Endothelial cell of umbilical vein (primary cell): ENCODE measurements at regions not wholly inside any gene's neighbourhood (a gene's known extent, or its start where the extent isn't known, plus 50 kb on each side); places are given as distances from the start of the nearest gene placed in this dataset.
A peak's percentile ranks its signal among the peaks of the same experiment; 100 is the strongest.

Source experiments
- CTCF ChIP-seq, 2 donors: IDR thresholded peaks; 1 replicate in 1 of 2; 2 replicates in 1 of 2; pipeline ENCODE4 v1.5.1; 2011; ENCODE audit warnings: low read length in 2 of 2, mild to moderate bottlenecking in 2 of 2, moderate library complexity in 2 of 2, control low read depth in 1 of 2, inconsistent platforms in 1 of 2, low read depth in 1 of 2; ENCODE audit not compliant: insufficient read depth in 1 of 2; ENCODE audit errors: extremely low read depth in 1 of 2
- FOS ChIP-seq: IDR thresholded peaks from 2 replicates; pipeline ENCODE4 v1.6.1; 2011; ENCODE audit warnings: mild to moderate bottlenecking, low read length, moderate library complexity, borderline replicate concordance; ENCODE audit not compliant: insufficient read depth
- MAX ChIP-seq: IDR thresholded peaks from 2 replicates; pipeline ENCODE4 v1.6.1; 2011; ENCODE audit not compliant: insufficient read depth, insufficient read length
- POLR2A ChIP-seq: IDR thresholded peaks from 2 replicates; pipeline ENCODE4 v1.6.1; 2012; ENCODE audit warnings: low read depth, mild to moderate bottlenecking, control low read depth, low read length
- POLR2AphosphoS5 ChIP-seq: IDR thresholded peaks from 2 replicates; pipeline ENCODE4 v1.6.1; 2012; ENCODE audit warnings: low read depth, mild to moderate bottlenecking, control low read depth, low read length, moderate library complexity; ENCODE audit not compliant: insufficient read depth

GRCh38 chr18:10270151-10270571, 184.3 kb upstream of the APCDD1 start:
- TF ChIP-seq CTCF (IDR thresholded peaks at IDR 0.05; ENCODE audit: extremely low read depth in 1 of 2, insufficient read depth in 1 of 2, low read depth in 1 of 2, low read length in 2 of 2) (no peak), POLR2A (no peak), MAX (no peak), FOS (peak; percentile 56), POLR2AphosphoS5 (peak; percentile 67)
